Endothelial cell (in vitro differentiated cells): ENCODE measurements at regions not wholly inside any gene's neighbourhood (a gene's known extent, or its start where the extent isn't known, plus 50 kb on each side); places are given as distances from the start of the nearest gene placed in this dataset.
"Not testable (repeated sequence)": the region's sequence is repeated elsewhere in the genome, so short reads cannot be mapped to it uniquely, and the experiment has no call there.

ENCODE experiments used
- DNase-seq: peaks from one replicate; pipeline ENCODE4 v3.0.0; 2021; ENCODE audit warnings: low spot score
- H3K27ac Mint-ChIP-seq: one replicate; pipeline ENCODE4 v1.8.0; 2021; ENCODE audit warnings: mixed read lengths, inconsistent platforms; ENCODE audit not compliant: unreplicated experiment
- H3K27me3 Mint-ChIP-seq: one replicate; pipeline ENCODE4 v1.8.0; 2021; ENCODE audit warnings: mild to moderate bottlenecking, moderate library complexity, mixed read lengths, inconsistent platforms; ENCODE audit not compliant: unreplicated experiment
- H3K36me3 Mint-ChIP-seq: one replicate; pipeline ENCODE4 v1.8.0; 2021; ENCODE audit warnings: mild to moderate bottlenecking, low read depth, mixed read lengths, inconsistent platforms; ENCODE audit not compliant: unreplicated experiment
- H3K4me1 Mint-ChIP-seq: one replicate; pipeline ENCODE4 v1.8.0; 2021; ENCODE audit warnings: mild to moderate bottlenecking, mixed read lengths, inconsistent platforms; ENCODE audit not compliant: unreplicated experiment
- H3K4me3 Mint-ChIP-seq: one replicate; pipeline ENCODE4 v1.8.0; 2021; ENCODE audit warnings: mild to moderate bottlenecking, mixed read lengths, inconsistent platforms; ENCODE audit not compliant: unreplicated experiment
- H3K9me3 Mint-ChIP-seq: one replicate; pipeline ENCODE4 v1.8.0; 2021; ENCODE audit warnings: mixed read lengths, inconsistent platforms; ENCODE audit not compliant: unreplicated experiment
- CTCF ChIP-seq: fragments of 200-600 bp; sonication (generic); IDR thresholded peaks from one replicate; pipeline ENCODE4 v1.5.0; 2021; ENCODE audit warnings: antibody characterized with exemption; ENCODE audit not compliant: unreplicated experiment

- not testable (repeated sequence) for H3K9me3 Mint-ChIP-seq, H3K4me3 Mint-ChIP-seq, H3K27me3 Mint-ChIP-seq, H3K27ac Mint-ChIP-seq, H3K36me3 Mint-ChIP-seq, H3K4me1 Mint-ChIP-seq, DNase-seq
Measured at GRCh38 chr9:42656789-42657188, 473.3 kb downstream of the SPATA31A6 start.

- not testable (repeated sequence) for H3K36me3 Mint-ChIP-seq, DNase-seq, H3K4me1 Mint-ChIP-seq, H3K4me3 Mint-ChIP-seq, H3K9me3 Mint-ChIP-seq, H3K27ac Mint-ChIP-seq, H3K27me3 Mint-ChIP-seq
Measured at GRCh38 chr9:42657496-42657895, 474.0 kb downstream of the SPATA31A6 start.

DNA sequence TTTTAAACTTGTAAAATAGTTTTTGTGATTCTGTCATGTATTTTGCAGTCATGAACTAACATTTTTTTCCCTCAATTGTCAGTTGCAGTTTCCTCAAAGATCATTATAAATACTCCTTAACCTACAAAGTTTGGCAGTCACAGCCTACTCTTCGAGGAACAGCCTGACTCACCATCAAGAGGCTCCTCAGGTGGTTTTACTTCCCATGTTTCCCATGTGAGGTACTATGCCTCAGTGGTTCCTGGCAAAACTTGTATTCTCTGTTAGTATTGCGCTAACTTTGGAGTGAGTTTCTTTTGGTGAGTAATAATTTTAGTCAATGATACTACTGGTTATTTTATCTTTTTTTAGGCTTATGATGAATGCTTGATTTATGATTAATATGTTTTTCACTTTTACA, 513.7 kb downstream of the SPATA31A6 start:
- not testable (repeated sequence) for H3K27me3 Mint-ChIP-seq, DNase-seq, H3K27ac Mint-ChIP-seq, H3K4me3 Mint-ChIP-seq, H3K4me1 Mint-ChIP-seq, H3K36me3 Mint-ChIP-seq, H3K9me3 Mint-ChIP-seq

DNA sequence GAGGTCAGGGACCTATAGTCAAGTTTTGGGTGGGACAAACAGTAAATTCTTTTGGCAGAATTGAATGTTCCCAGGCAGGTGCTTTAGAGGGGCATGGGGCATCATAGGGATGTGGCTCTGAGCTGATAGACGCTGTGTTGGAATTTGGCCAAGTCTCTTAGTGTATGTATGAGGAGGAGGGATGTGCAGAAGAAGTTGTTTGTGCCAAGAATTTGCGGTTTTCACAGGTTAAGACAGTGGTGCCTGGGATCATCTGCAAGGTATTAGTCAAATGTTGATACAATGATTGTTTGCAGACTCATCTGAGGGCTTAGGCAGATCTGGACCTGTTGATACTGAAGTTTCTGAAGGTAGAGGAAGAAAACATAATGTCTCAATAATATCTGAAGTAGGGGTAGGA, 519.4 kb downstream of the SPATA31A6 start:
- not testable (repeated sequence) for DNase-seq, H3K27ac Mint-ChIP-seq, H3K9me3 Mint-ChIP-seq, H3K36me3 Mint-ChIP-seq, H3K4me1 Mint-ChIP-seq, H3K4me3 Mint-ChIP-seq, H3K27me3 Mint-ChIP-seq

GRCh38 chr9:42724841-42725835, 541.7 kb downstream of the SPATA31A6 start:
- H3K4me1 Mint-ChIP-seq, H3K4me3 Mint-ChIP-seq, H3K27me3 Mint-ChIP-seq, H3K36me3 Mint-ChIP-seq, DNase-seq, H3K27ac Mint-ChIP-seq, H3K9me3 Mint-ChIP-seq: not testable (repeated sequence)

DNA sequence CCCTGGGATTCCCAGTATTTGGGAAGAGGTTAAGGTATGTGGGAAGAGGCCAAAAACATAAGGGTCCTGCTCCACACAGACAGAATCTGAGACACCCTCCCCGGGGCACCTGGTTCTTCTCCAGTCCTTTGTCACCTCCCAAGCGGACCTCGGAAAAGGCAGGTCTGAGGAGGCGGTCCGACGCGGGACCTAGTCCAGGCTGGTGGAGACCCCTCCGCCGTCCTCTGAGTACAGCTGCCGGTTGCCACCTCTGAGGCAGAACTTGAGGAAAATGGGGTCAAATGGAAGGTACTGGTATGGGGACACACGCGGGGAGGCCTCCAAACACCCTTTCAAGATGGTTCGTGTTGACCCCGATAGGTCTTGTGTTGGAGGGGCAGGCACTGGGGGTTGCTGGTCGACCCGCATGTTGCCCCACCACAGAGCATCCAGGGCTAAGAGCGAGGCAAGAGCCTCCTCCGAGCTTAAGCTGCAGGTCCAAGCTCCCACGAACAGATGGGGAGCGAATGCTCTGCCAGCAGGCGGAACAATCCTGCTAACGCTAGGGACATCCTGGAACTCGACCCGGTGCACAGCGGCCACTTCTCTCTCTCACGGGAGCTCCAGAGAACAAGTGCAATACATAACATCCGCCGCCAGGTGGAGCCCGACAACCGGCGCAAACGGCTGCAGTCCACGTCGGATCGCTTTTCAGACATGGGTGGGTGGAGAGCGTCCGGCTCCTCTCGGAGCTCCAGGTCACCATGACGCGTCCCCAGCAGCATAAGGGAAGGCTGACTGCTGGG, 559.8 kb downstream of the SPATA31A6 start:
- not testable (repeated sequence) for H3K4me1 Mint-ChIP-seq, H3K27me3 Mint-ChIP-seq, H3K27ac Mint-ChIP-seq, H3K4me3 Mint-ChIP-seq, H3K9me3 Mint-ChIP-seq, H3K36me3 Mint-ChIP-seq
- TF ChIP-seq CTCF, result peak; percentile 82
- peak; percentile 70 for DNase-seq

DNA sequence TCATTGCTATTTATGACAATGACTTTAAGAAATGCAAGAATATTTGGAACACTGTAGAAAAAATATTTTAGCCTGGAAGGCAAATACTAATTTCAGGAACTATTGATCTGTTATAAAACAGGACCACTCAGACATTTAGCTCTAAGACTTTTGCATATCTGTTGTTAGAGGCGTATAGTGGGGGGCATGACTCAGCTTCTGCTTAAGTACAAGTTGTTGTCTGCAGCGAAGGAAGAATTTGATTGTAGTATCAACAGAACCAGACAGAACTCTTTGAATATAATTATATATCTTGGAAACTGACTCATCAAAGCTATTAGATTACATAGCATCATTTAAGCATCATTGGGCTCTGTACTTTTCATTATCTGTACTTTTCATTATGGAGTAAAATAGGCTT, 573.8 kb downstream of the SPATA31A6 start:
- H3K27me3 Mint-ChIP-seq, H3K4me3 Mint-ChIP-seq, DNase-seq, H3K9me3 Mint-ChIP-seq, H3K27ac Mint-ChIP-seq, H3K4me1 Mint-ChIP-seq, H3K36me3 Mint-ChIP-seq: not testable (repeated sequence)

DNA sequence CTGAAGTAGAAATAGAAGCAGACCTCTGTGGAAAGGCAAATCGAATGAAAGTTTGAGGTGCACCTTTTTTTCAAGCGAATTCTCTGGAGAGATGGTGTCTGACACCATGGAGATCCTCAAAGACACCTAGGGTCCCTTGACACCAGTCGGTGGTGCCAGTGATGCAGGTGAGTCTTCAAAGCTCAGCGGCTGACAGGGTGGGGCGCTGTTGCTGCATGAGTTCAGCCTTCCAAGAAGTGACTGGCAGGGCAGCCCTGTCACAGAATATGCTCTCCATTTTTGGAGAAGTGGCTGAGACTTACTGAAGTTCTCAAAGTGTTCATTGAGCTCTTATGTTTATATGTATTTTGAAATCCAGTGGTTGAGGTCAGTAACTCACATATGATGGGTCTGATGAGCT, 575.9 kb downstream of the SPATA31A6 start:
- H3K4me1 Mint-ChIP-seq, H3K27ac Mint-ChIP-seq, H3K4me3 Mint-ChIP-seq, H3K36me3 Mint-ChIP-seq, DNase-seq, H3K9me3 Mint-ChIP-seq, H3K27me3 Mint-ChIP-seq: not testable (repeated sequence)

DNA sequence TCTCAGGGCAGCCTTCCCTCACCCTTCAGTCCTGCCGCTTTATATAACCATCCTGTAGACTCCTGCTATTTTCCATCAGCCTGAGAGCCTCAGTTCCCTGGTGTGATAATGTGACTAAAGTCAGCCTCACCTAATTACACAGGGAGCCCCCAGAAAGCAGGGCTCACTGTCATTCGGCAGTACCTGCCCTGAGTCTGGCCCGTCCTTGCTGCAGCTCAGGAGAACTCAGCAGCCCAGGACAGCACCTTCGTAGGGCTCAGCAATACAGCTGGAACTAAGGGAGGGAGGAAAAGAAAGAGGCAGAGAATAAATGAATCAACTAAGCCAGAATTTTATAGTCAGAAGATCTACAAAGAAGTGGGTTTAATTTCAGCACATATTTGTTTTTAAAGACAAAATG, 598.7 kb downstream of the SPATA31A6 start:
- not testable (repeated sequence) for H3K9me3 Mint-ChIP-seq, H3K27me3 Mint-ChIP-seq, H3K27ac Mint-ChIP-seq, DNase-seq, H3K36me3 Mint-ChIP-seq, H3K4me3 Mint-ChIP-seq, H3K4me1 Mint-ChIP-seq

DNA sequence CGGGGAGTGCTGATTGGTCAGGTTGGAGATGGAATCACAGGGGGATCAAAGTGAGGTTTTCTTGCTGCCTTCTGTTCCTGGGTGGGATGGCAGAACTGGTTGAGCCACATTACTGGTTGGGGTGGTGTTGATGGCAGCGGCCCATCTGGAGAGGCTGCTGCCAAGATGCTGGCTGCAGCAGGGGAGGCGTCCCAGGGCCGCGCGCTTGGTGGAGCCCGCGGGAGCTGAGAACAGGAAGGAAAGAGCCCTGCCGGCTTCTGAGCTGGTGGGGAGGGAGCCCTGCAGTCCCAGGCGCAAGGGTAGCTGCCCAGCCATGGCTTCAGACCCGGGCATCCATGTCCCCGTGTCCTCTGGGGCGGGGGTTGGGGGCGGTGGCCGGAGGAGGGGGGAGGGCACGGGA, 609.3 kb downstream of the SPATA31A6 start:
- not testable (repeated sequence) for H3K27ac Mint-ChIP-seq, H3K9me3 Mint-ChIP-seq, DNase-seq, H3K4me3 Mint-ChIP-seq, H3K4me1 Mint-ChIP-seq, H3K27me3 Mint-ChIP-seq, H3K36me3 Mint-ChIP-seq
